PC-9 (cell line): ENCODE measurements at regions not wholly inside any gene's neighbourhood (a gene's known extent, or its start where the extent isn't known, plus 50 kb on each side); places are given as distances from the start of the nearest gene placed in this dataset.

ENCODE experiments used
- BruUV-seq: library from RNA; stranded (reverse); fragments of 400-500 nt; replicated peaks from 2 replicates; lab custom pipeline; 2021; lab: Mats Ljungman, UMichigan
- CTCF ChIA-PET: fragments of 300-600 bp; sonication (Branson Sonifier 250); formaldehyde crosslinking; loops from one replicate; lab custom pipeline; 2022; ENCODE audit warnings: antibody characterized with exemption; lab: Charles Lee
- POLR2A ChIA-PET: fragments of 300-600 bp; sonication (Branson Sonifier 250); formaldehyde crosslinking; loops from one replicate; lab custom pipeline; 2022; ENCODE audit warnings: antibody characterized with exemption; ENCODE audit not compliant: unreplicated experiment; lab: Charles Lee
- DNase-seq, 2 experiments: peaks; one replicate each; pipeline versions ENCODE4 v3.0.0 to v3.0.0-alpha.2; 2015 to 2022; ENCODE audit warnings: mixed read lengths in 1 of 2
- H2AFZ ChIP-seq: fragments of 200-600 bp; sonication (generic); 2 replicates; pipeline ENCODE4 v1.8.1; 2017; ENCODE audit warnings: antibody characterized with exemption
- H3F3A ChIP-seq: fragments of 200-600 bp; sonication (generic); 2 replicates; pipeline ENCODE4 v1.8.1; 2017; ENCODE audit warnings: antibody characterized with exemption, mild to moderate bottlenecking, low read depth; ENCODE audit not compliant: insufficient read depth
- H3K27ac ChIP-seq: fragments of 200-600 bp; sonication (generic); 2 replicates; pipeline ENCODE4 v1.6.1; 2016; ENCODE audit warnings: mixed run types
- H3K27me3 ChIP-seq: fragments of 200-600 bp; sonication (generic); 2 replicates; pipeline ENCODE4 v1.6.1; 2016; ENCODE audit warnings: low read depth, mixed run types; ENCODE audit not compliant: insufficient read depth
- H3K36me3 ChIP-seq: fragments of 200-600 bp; sonication (generic); 2 replicates; pipeline ENCODE4 v1.6.1; 2016; ENCODE audit warnings: low read depth, mixed run types
- H3K4me1 ChIP-seq: fragments of 200-600 bp; sonication (generic); replicated peaks from 2 replicates; pipeline ENCODE4 v1.6.1; 2016; ENCODE audit warnings: mixed run types; ENCODE audit not compliant: insufficient read depth
- H3K4me2 ChIP-seq: fragments of 200-600 bp; sonication (generic); 2 replicates; pipeline ENCODE4 v1.6.1; 2017; ENCODE audit warnings: mixed run types
- H3K4me3 ChIP-seq: fragments of 200-600 bp; sonication (generic); 2 replicates; pipeline ENCODE4 v1.6.1; 2016; ENCODE audit warnings: mixed run types
- H3K79me2 ChIP-seq: fragments of 200-600 bp; sonication (generic); 2 replicates; pipeline ENCODE4 v1.6.1; 2017; ENCODE audit warnings: low read depth, mixed run types
- H3K9me2 ChIP-seq: fragments of 200-600 bp; sonication (generic); 2 replicates; pipeline ENCODE4 v1.8.1; 2017; ENCODE audit warnings: mild to moderate bottlenecking; ENCODE audit not compliant: insufficient read depth
- H3K9me3 ChIP-seq: fragments of 200-600 bp; sonication (generic); 2 replicates; pipeline ENCODE4 v1.8.1; 2016; ENCODE audit warnings: low read depth; ENCODE audit not compliant: insufficient read depth
- H4K20me1 ChIP-seq: fragments of 200-600 bp; sonication (generic); 2 replicates; pipeline ENCODE4 v1.8.1; 2017; ENCODE audit not compliant: insufficient read depth
- EZH2 ChIP-seq: fragments of 200-600 bp; sonication (generic); IDR thresholded peaks from 2 replicates; pipeline ENCODE4 v1.8.0; 2017; ENCODE audit warnings: antibody characterized with exemption, low read depth
- intact Hi-C: fragments of 100-400 bp; cut with micrococcal nuclease; formaldehyde crosslinking; loops from one replicate; pipeline ENCODE4 v1.10.0; 2022; ENCODE audit not compliant: unreplicated experiment
- TF ChIP-seq, protein P1 (sequence below): fragments of 200-600 bp; sonication (generic); conservative IDR thresholded peaks from 2 replicates; pipeline ENCODE4 v1.6.1; 2017; ENCODE audit warnings: mixed run types, antibody characterized with exemption, mild to moderate bottlenecking, moderate library complexity

DNA sequence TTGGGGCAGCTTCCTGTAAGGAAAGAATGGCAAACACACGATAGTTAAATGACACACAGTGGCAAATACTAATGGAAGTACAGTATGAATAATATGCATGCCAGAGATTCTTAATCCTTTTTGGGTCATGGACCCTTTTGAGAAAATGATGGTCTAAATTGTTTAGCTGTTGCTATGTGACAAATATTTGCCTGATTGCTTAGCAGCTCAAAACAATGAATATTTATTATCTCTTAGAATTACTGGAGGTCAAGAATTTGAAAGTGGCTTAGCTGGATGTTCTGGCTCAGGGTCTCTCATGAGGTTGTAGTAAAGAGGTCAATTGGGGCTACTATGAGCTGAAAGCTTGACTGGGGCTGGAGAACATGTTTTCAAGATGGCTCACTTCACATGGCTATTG lies 69.7 kb downstream of the FANCF start:
- ChIA-PET POLR2A (no interaction called here), CTCF (no interaction called here)
- Histone ChIP-seq H4K20me1 (no peaks in the 10 kb centered on the region), H3K27ac (no peak overlapping the region), H3K4me3 (no peak overlapping the region), H2AFZ (no peak overlapping the region), H3K9me2 (no peaks in the 10 kb centered on the region), H3F3A (no peaks in the 10 kb centered on the region), H3K79me2 (no peaks in the 10 kb centered on the region), H3K9me3 (no peaks in the 10 kb centered on the region), H3K4me2 (no peak overlapping the region), H3K27me3 (no peaks in the 10 kb centered on the region), H3K4me1 (no peaks in the 10 kb centered on the region), H3K36me3 (no peaks in the 10 kb centered on the region)
- intact Hi-C loops: no loop called here
- TF ChIP-seq, protein P1, sequence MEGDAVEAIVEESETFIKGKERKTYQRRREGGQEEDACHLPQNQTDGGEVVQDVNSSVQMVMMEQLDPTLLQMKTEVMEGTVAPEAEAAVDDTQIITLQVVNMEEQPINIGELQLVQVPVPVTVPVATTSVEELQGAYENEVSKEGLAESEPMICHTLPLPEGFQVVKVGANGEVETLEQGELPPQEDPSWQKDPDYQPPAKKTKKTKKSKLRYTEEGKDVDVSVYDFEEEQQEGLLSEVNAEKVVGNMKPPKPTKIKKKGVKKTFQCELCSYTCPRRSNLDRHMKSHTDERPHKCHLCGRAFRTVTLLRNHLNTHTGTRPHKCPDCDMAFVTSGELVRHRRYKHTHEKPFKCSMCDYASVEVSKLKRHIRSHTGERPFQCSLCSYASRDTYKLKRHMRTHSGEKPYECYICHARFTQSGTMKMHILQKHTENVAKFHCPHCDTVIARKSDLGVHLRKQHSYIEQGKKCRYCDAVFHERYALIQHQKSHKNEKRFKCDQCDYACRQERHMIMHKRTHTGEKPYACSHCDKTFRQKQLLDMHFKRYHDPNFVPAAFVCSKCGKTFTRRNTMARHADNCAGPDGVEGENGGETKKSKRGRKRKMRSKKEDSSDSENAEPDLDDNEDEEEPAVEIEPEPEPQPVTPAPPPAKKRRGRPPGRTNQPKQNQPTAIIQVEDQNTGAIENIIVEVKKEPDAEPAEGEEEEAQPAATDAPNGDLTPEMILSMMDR: no peak
- no peak for TF ChIP-seq EZH2
- DNase-seq: no peak
- no TSS peak for BruUV-seq

DNA sequence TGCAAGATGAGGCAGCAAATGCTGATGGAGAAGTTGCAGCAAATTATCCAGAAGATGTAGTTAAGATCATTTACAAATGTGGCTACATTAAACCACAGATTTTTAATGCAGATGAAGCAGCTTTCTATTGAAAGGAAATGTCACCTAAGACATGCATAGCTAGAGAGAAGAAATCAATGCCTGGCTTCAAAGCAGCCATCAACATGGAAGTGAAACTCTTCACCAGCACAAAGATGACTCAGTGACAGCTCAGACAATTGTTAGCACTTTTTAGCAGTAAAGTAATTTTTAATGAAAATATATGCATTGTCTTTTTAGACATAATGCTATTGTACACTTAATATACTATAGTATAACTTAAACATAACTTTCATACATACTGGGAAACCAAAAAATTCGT lies 71.4 kb downstream of the FANCF start:
- Histone ChIP-seq H3K4me2 (no peak overlapping the region), H3K9me2 (no peaks in the 10 kb centered on the region), H3K36me3 (no peaks in the 10 kb centered on the region), H4K20me1 (no peaks in the 10 kb centered on the region), H3K4me1 (no peaks in the 10 kb centered on the region), H3K9me3 (no peaks in the 10 kb centered on the region), H3F3A (no peaks in the 10 kb centered on the region), H3K79me2 (no peaks in the 10 kb centered on the region), H3K27me3 (no peaks in the 10 kb centered on the region), H3K27ac (no peak overlapping the region), H3K4me3 (no peak overlapping the region), H2AFZ (no peak overlapping the region)
- intact Hi-C loops: no loop called here
- TF ChIP-seq, protein P1: no peak
- TF ChIP-seq EZH2: no peak
- no TSS peak for BruUV-seq
- ChIA-PET POLR2A (no interaction called here), CTCF (no interaction called here)
- DNase-seq: no peak

DNA sequence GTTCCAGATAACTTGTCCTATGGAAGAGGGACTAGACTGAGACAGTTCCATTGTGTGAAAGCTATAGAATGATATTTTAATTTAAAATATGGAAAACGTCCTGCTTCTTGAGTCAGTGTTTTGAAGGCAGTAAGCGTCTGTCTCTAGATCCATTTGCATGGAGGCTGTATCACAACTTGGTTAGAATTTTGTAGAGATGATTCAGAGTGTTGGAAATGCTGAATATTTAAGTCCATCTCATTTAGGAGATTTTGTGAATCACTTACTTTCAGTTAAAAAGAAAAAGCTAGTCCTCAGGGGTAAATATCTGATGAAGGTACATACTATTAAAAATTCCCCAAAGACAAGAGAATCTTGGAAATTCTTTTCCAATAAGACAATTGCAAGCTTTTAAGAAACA lies 72.7 kb downstream of the FANCF start:
- no peak overlapping the region for H3K27ac ChIP-seq
- H3K9me3 ChIP-seq: no peaks in the 10 kb centered on the region
- ChIA-PET POLR2A (no interaction called here), CTCF (no interaction called here)
- no peaks in the 10 kb centered on the region for H4K20me1 ChIP-seq
- intact Hi-C loops: no loop called here
- no peak overlapping the region for H3K4me2 ChIP-seq
- DNase-seq: no peak
- no peaks in the 10 kb centered on the region for H3F3A ChIP-seq
- no peak overlapping the region for H3K4me3 ChIP-seq
- no peaks in the 10 kb centered on the region for H3K9me2 ChIP-seq
- no peaks in the 10 kb centered on the region for H3K36me3 ChIP-seq
- no peaks in the 10 kb centered on the region for H3K4me1 ChIP-seq
- H3K27me3 ChIP-seq: no peaks in the 10 kb centered on the region
- no peak overlapping the region for H2AFZ ChIP-seq
- TF ChIP-seq, protein P1: no peak
- TF ChIP-seq EZH2: no peak
- H3K79me2 ChIP-seq: no peaks in the 10 kb centered on the region
- BruUV-seq: no TSS peak
